HG03442 (cell line): ENCODE measurements at regions not wholly inside any gene's neighbourhood (a gene's known extent, or its start where the extent isn't known, plus 50 kb on each side); places are given as distances from the start of the nearest gene placed in this dataset.
"Not testable (repeated sequence)": the region's sequence is repeated elsewhere in the genome, so short reads cannot be mapped to it uniquely, and the experiment has no call there.

Source experiments
- ATAC-seq: cut with Tn5 transposase; IDR thresholded peaks from one replicate; pipeline ENCODE4 v1.9.1; 2021; ENCODE audit warnings: mild to moderate bottlenecking, moderate library complexity; ENCODE audit not compliant: unreplicated experiment

DNA sequence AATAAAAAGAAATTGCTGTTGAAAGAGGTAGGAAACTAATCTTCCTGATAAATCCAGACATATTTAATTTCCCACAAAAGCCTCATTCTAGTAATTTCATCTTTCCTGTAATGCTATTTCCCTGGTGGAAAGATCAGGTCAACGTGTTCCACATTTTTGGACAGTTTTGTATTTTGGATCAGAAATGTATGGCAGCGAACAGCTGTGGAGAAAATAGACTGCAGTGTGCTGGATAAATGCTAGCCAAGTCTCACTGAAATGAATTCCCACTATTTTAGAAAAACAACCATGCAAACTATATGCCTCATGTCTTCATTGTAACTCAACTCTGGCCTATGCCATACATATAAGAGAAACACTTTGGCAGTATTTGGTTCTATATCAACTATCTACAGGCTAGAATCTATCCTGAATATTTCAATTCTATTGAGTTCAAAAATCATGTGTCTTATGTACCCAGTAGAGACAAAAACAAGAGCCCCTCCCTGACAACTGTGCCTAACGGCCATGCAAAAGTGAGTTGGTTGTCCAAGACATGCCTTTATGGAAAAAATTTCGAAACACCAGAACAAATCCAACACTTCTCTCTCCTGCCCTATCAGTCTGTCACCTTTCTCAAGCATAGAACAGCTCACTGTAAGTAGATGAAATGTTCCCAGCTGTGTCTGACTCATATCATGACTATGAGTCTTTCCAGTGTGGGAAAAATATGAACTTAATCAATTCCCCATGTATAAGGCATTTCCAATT is 191.3 kb upstream of the NREP start:
- no peak for ATAC-seq

DNA sequence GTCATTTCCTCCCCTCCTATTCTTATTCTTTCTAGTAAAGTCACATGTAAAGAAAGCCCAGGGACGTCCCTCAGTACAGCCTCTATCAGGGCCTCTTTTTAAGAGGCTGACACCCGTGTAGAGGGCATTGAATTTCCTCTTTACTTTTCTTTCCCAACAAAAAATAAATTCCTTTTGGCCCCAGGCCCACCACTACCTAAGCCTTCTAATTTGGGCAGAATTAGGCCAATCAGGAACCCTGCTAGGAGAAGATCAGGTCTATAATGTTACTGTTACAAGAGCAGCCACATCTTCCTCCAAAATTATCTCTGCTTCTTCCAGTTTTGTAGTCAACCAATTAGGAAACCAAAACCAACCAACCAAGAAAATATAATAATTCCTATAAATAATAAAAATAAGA is 189.6 kb upstream of the NREP start:
- no peak for ATAC-seq

DNA sequence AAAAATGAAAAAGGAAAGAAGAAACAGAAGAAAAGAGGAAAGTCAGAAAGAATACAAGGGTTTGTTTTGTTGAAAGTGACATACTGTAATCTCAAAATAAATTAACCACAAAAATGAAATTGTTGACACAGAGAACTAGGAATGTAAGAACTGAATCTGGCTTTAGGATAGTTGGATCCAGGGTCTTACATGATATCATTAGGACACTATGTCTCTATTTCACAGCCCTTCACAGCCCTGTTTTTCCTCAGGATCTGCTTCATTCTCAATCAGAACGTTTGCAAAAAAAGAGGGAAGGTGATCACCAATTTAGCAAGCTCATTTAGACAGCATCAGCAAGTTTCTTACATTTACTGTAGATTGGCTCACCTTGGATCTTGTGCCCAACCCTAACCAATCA is 188.5 kb upstream of the NREP start:
- ATAC-seq, result no peak

DNA sequence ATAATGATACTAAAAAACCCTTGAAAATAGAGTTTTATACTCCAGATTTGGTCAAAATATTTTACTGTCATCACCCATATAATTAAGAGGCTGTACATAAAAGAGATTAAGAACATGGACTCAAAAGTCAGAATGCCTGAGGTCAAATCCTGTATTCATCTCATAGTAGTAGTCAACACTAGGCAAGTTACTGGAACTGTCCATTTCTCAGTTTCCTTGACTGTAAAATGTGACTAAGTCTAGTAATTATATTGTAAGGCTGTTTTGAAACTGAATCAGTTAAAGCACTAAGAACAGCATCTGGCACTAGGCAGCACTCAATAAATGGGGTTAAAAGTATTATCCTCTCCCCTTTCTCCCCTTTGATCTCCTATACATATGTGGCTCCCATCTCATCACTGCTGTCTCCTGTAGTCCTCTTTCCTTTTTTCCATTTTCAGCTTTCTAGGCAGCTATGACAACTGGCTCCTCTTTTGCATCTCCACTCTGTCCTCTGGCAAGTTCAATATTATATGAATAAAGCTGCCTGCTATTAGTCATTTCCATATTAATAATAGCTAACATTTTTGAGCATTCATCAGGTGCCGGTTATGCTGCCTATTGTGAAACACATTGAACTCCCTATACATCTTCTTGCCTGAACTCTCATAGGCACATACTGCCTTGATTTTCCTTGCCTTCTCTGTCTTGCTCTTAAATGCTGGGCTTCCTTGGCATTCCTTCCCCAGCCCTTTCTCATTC is 185.8 kb upstream of the NREP start:
- no peak for ATAC-seq

DNA sequence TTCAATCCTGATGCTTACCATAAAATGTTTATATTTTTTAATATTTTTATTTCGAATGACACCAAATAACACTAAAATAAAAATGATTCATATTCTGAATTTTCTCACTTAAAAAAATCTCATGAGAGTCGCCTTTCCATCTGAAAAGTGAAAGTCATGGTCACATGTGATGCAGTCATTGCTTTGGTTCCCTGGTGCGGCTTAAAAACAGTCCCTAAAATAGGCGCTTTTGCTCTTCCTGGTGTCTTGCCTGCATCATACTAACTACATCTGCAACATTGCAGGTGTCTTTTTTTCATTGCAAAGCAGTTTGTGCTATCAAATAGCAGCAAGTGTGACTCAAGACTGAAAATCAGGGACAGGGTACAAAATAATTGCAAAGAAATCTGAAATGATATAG is 185.2 kb upstream of the NREP start:
- no peak for ATAC-seq

DNA sequence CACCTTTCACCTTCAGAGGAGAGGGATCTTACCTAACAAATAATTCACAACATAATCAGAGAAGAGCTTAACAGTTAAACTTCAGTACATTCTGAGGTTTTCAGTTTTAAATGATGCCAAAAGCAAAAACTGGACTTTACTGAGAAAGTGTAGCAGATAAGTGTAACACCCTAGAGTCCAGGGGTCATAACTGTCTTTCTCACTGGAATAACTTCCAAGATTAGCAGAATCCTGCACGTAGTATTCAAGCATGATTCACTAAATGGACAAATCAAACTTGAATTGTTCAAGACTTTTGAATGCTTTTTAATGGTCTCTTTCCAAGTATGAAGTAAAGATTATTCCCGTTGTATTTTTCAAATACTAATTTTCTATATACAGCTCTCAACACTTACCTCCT is 180.1 kb upstream of the NREP start:
- ATAC-seq, result no peak

DNA sequence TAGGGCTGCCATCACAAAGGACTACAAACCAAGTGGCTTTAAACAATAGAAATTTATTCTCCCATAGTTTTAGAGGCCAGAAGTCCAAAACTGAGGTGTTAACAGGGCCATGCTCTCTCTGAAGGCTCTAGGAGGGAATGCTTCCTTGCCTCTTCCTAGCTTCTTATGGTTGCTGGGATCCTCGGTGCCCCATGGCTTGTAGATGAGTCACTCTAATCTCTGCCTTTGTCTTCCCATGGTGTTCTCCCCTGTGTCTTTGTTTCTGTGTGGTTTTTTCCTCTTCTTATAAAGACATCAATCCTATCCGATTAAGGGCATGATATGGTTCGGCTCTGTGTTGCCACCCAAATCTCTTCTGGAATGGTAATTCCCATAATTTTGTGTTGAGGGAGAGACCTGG is 178.8 kb upstream of the NREP start:
- ATAC-seq, result no peak

DNA sequence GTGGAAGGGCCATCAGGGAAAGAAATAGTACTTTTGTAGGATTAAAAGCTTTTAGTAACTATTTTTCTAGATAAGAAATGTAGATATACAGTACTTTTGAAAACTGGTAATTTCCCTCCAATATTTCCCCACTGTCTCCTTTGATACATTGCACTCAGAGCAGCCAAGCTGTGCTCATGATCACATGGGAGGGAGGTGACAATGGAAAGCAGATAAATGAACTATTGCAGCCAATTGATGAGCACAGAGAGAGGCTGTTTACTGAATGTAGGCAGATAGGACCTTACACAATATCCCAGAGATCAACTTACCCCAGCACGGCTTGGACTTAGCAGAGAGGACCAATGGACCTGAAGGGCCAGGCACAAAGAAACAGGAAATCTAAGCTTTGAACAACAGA is 178.0 kb upstream of the NREP start:
- ATAC-seq, result no peak

DNA sequence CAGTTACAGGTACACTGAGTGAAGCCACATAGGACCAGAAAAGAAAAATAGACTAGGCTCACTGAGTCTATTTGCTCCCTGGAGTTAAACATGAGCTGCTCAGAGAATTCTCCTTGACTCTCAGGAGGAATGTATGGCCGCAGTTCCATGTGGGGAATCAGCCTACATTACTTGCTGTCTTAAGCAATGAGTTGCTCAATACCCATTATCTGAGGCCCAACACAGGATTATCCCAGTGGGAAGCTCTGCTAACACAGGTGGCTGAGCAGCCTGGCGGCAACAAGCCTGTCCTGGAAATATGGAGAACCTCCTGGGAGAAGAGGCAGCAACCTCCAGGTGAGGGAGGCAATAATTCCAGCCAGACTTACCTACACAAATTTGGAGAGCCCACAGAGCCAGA is 177.5 kb upstream of the NREP start:
- ATAC-seq, result no peak

DNA sequence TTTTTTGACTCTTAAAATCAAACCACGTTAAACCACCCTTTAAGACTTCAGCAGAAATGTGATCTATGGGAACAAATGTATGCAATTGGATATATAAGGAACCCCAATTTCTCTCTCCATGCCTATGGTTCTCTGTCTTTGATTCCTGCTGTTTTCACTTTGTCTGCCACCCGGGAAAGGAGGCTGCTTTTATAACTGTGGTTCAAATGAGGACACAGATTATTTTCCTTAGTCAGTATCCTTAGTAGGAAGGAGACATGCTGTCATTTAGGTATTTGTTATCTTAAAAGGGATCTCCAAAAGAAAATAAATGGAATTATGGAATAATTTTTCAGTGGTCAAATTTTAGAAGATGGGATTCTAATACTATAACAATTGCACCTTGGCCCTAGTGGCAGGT is 176.1 kb upstream of the NREP start:
- no peak for ATAC-seq

DNA sequence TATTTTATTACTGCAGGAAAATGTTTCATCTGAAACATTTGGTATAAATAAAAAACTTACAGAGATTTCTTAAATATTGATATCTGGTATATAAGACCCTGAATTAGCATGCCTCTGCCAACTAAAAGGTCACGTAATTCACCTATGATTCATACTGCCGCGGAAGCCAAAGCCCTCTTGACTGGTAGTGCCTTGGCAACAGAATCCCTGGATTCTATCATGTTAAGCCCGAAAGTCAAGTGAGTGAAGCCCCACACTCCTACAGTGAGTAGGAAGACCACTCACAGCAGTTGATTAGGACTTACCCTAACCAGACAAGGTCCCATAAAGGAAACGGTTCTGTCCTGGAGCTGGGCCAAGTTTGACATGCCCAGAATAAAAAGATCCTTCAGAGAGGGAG is 175.6 kb upstream of the NREP start:
- ATAC-seq, result no peak

DNA sequence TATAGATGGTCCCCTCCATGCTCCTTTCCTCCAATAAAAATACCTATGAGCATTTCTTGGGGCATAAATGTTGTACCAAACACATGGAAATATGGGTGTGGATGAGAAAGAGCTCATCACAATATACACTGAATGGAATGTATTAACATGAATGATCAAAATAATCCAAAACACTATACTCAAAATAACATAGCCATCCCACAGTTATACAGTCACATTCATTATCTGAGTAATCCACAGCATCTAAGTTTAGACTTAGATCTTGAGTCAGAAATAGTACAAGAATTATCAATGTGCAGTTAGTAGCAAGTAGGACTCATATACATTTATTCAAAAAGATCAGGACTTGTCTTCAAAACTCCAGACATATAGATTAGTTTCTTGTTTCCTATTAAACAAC is 175.2 kb upstream of the NREP start:
- no peak for ATAC-seq

DNA sequence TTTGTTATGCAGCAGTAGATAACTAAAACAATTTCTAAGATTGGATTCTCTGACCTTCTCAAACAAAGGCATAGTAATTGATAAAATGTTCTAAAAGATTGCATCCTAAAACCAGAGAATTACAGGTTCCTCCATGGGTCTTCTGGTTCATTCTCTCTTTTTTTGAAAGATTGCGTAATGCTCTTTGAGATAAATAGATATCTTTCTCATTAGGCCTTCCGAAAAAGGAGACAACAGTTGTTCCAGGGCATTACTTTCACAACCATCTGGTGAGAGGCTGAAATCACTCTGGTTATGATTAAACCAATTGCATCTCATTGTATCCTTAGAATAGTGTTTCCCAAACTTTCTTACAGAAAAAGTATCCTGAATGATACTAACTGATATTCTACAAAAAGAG is 174.7 kb upstream of the NREP start:
- ATAC-seq, result no peak

DNA sequence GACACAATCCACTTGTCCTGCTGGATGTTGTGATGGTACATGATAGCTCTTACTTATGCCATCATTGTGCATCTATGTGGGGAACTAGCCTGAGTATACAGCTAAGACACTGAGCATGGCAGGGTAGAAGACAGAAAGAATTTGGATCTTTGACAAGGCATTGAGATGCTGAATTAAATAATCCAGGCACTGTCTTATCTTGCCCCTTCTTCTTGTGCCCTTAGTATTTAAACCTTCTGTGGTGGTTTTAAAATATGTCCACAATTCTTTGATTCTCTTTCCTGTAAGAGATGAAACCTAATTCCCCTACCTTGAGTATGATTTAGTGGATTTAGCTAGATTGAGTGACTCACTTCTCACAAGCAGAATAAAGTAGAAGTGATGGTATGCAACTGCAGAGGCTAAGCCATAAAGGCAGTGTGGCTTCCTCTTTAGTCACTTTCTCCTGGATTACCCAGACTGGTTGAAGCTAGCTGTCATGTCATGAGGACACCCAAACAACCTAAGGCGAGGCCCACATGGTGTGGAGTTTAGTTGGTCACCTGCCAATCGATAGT is 174.0 kb upstream of the NREP start:
- ATAC-seq, result no peak

DNA sequence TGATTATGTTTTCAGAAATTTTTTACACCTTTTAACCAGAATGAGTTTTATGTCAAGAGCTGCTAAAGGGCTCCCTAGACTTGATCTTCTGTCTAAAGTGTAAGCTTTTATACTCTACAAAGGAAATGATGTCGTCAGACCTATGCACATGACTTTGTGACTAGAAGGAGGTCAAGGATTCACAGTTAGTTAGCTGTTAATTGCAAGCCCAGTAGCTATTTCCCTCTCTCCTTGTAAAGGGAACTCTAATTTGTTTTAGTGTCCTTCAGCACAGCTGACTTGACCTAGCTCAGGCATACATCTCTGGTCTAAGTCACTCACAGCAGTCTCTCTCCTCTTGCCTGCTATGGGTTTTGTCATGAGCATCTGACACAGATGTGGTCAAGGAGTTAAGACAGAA is 173.5 kb upstream of the NREP start:
- no peak for ATAC-seq

DNA sequence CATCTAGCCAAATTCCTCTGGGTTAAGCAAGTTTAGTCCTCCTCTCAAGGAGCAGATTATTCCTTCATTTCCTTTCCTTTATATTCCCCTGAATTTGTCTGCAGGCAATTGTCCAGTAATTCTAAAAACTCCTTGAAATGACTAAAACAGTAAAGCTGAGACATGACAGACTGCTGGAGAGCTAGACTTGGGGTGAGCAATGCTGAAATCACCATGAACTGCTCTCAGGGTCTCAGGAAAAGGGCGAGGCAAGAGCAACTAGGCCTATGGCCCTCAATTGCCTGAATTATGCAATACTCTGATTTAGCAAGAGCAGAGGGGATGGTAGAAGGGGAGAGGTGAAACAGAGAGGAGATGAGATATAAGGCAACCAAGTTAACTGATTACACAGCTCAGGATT is 172.9 kb upstream of the NREP start:
- no peak for ATAC-seq

DNA sequence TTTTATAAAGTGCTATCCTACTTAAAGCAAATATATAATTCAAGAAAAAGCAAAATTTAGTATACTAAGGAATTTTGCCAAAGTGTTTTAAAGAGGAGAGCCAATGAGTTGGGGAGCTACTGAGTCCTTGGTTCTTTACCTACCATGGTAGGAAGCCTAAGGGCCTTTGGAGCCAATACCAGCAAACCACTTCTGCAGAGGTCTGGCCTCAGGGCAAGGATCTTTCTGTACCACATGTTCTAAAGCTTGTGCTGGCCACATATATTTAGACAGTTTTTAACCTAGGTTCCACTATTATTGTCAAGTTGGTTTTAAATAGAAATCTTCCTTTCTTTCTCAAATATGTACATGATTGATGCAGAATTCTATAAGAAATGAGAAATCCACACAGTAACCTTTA is 172.3 kb upstream of the NREP start:
- no peak for ATAC-seq

DNA sequence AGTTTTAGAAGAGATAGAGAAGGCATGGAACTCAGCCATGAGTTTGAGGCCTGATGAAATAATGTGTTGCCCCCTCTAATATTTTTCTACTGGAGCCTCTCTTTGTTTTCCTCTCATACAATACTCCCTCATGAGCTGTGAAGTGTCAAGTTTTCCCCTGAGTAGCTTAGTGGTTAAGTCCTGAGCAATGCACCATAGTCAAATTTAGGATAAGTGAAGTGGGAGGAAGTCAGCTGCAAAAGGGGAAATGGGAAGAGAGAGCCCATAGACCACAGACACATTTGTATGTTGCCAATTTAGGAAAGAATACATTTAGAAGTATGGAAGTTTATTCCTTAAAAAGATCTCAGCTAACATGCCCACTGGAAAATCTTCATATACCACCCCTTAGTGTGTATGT is 171.5 kb upstream of the NREP start:
- no peak for ATAC-seq

DNA sequence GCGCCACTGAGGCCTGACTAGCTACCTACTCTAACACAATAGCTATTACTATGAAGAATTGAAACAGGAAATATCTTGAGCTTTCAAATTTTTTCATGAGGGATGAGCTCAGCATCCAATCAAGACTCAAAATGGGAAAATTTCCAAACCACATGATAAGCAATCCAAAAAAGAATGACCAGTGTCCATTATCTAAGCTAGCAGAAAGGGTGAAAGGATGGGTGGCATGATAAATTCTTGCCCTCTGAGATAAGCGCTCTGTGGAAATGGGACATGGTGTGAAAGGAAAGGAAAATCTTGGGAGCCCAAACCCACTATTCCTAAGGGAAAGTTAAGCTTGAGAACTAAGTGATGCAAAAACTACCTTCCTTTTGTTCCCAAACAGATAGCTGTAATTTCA is 170.2 kb upstream of the NREP start:
- ATAC-seq, result no peak

DNA sequence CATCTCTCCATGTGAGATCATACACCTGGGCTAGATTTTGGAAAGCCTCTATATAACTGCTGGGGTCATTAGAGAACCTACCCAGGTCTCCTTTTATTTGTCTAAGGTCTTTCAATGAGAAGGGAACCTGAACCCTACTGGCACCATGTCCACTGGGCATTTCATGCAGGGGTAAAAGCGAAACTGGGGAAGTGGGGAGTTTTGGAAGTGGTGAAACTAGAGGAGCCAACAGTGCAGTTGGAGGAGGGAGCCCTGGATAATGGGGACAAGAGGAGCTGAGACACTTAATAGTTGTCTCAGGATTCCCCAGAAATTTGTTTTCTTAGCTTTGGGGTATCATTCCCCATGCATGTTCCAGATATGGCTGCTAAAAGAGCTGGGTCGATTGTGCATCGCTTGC is 169.0 kb upstream of the NREP start:
- no peak for ATAC-seq

DNA sequence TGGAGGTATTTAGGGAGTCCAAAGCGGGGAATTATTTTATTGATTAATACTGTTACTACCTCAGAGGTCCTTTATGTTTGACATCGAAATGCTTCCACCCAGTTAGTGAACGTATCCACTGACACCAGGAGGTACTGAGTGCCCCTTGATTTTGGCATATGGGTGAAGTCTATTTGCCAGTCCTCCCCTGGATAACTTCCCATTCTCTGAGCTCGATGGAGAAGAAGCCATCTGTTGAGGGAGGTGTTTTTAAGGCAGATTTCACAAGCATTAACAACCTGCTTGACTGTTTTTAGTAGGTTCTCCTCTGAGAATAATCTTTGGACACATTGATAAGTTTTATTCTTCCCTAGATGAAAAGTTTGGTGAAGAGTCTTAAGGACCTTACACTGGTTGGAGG is 165.3 kb upstream of the NREP start:
- no peak for ATAC-seq

DNA sequence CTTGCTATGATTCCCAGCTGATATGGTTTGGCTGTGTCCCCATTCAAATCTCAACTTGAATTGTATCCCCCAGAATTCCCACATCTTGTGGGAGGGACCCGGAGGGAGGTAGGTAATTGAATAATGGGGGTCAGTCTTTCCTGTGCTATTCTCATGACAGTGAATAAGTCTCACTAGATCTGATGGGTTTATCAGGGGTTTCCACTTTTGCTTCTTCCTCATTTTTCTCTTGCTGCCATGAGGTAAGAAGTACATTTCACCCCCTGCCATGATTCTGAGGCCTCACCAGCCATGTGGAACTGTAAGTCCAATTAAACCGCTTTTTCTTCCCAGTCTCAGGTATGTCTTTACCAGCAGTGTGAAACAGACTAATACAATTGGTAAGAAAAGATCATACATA is 164.7 kb upstream of the NREP start:
- ATAC-seq, result not testable (repeated sequence)
